Neuronal stem cell (in vitro differentiated cells): ENCODE measurements at regions not wholly inside any gene's neighbourhood (a gene's known extent, or its start where the extent isn't known, plus 50 kb on each side); places are given as distances from the start of the nearest gene placed in this dataset.

Experiments used
- DNase-seq: peaks from one replicate; pipeline ENCODE4 v3.0.0-alpha.2; 2013; ENCODE audit warnings: low spot score
- H2AFZ ChIP-seq: one replicate; pipeline ENCODE4 v1.6.1; 2013; ENCODE audit warnings: mild to moderate bottlenecking, low read length, inconsistent platforms
- H2AK5ac ChIP-seq: 2 replicates; pipeline ENCODE4 v1.6.1; 2013; ENCODE audit warnings: low read depth, mild to moderate bottlenecking, inconsistent platforms, low read length, moderate library complexity, mixed read lengths
- H2BK120ac ChIP-seq: 2 replicates; pipeline ENCODE4 v1.6.1; 2013; ENCODE audit warnings: low read depth, mild to moderate bottlenecking, inconsistent platforms, low read length, moderate library complexity, mixed read lengths
- H2BK12ac ChIP-seq: one replicate; pipeline ENCODE4 v1.6.1; 2013; ENCODE audit warnings: low read length, inconsistent platforms
- H2BK15ac ChIP-seq: 2 replicates; pipeline ENCODE4 v1.6.1; 2013; ENCODE audit warnings: mild to moderate bottlenecking, low read length, inconsistent platforms, mixed read lengths
- H2BK5ac ChIP-seq: one replicate; pipeline ENCODE4 v1.6.1; 2013; ENCODE audit warnings: inconsistent platforms, mild to moderate bottlenecking, low read length, moderate library complexity
- H3K14ac ChIP-seq: one replicate; pipeline ENCODE4 v1.6.1; 2013; ENCODE audit warnings: low read length, inconsistent platforms
- H3K18ac ChIP-seq: 2 replicates; pipeline ENCODE4 v1.6.1; 2013; ENCODE audit warnings: low read length, inconsistent platforms
- H3K23ac ChIP-seq: 2 replicates; pipeline ENCODE4 v1.6.1; 2013; ENCODE audit warnings: low read depth, mild to moderate bottlenecking, mixed read lengths, low read length, inconsistent platforms; ENCODE audit not compliant: poor library complexity
- H3K27ac ChIP-seq: replicated peaks from 3 replicates; pipeline ENCODE4 v1.5.1; 2013; ENCODE audit warnings: low read length, inconsistent platforms
- H3K27me3 ChIP-seq, 3 experiments: 2 replicates each; pipeline ENCODE4 v1.6.1; 2013; ENCODE audit warnings: low read length in 3 of 3, mild to moderate bottlenecking in 2 of 3, inconsistent platforms in 1 of 3, low read depth in 1 of 3, mixed read lengths in 1 of 3, moderate library complexity in 1 of 3; ENCODE audit not compliant: control insufficient read depth in 3 of 3, insufficient read depth in 3 of 3
- H3K36me3 ChIP-seq, 2 donors: replicated peaks in 1 of 2; 2 replicates each; pipeline ENCODE4 v1.6.1; 2013; ENCODE audit warnings: low read length in 2 of 2; ENCODE audit not compliant: control insufficient read depth in 2 of 2, insufficient read depth in 2 of 2
- H3K4ac ChIP-seq: 2 replicates; pipeline ENCODE4 v1.6.1; 2013; ENCODE audit warnings: inconsistent platforms, mild to moderate bottlenecking, low read length, moderate library complexity
- H3K4me1 ChIP-seq, 2 donors: 1 replicate in 1 of 2; 2 replicates in 1 of 2; pipeline ENCODE4 v1.6.1; 2013; ENCODE audit warnings: low read length in 2 of 2, low read depth in 1 of 2; ENCODE audit not compliant: control insufficient read depth in 2 of 2, insufficient read depth in 1 of 2
- H3K4me2 ChIP-seq: one replicate; pipeline ENCODE4 v1.6.1; 2013; ENCODE audit warnings: mild to moderate bottlenecking, low read length, inconsistent platforms; ENCODE audit not compliant: insufficient read depth, poor library complexity, severe bottlenecking
- H3K4me3 ChIP-seq, 2 donors: 2 replicates each; pipeline ENCODE4 v1.5.1; 2013; ENCODE audit warnings: low read length in 2 of 2, mild to moderate bottlenecking in 2 of 2, inconsistent platforms in 1 of 2, moderate library complexity in 1 of 2
- H3K79me1 ChIP-seq: one replicate; pipeline ENCODE4 v1.6.1; 2013; ENCODE audit warnings: low read depth, mild to moderate bottlenecking, inconsistent platforms, low read length, moderate library complexity
- H3K9ac ChIP-seq: one replicate; pipeline ENCODE4 v1.6.1; 2013; ENCODE audit warnings: mild to moderate bottlenecking, low read depth, low read length, inconsistent platforms; ENCODE audit not compliant: poor library complexity
- H3K9me3 ChIP-seq, 2 donors: replicated peaks in 1 of 2; 2 replicates each; pipeline versions ENCODE3 to v1.6.1; 2013; ENCODE audit warnings: low read length in 2 of 2, mild to moderate bottlenecking in 2 of 2, inconsistent platforms in 1 of 2, low read depth in 1 of 2, mixed read lengths in 1 of 2, moderate library complexity in 1 of 2; ENCODE audit not compliant: control insufficient read depth in 2 of 2, insufficient read depth in 1 of 2
- H4K8ac ChIP-seq: one replicate; pipeline ENCODE4 v1.6.1; 2013; ENCODE audit warnings: low read depth, mild to moderate bottlenecking, inconsistent platforms, low read length, moderate library complexity
- H4K91ac ChIP-seq: one replicate; pipeline ENCODE4 v1.6.1; 2013; ENCODE audit warnings: low read length, low read depth, mild to moderate bottlenecking, inconsistent platforms; ENCODE audit not compliant: poor library complexity
- WGBS, 2 donors: extraction: QIAGEN DNeasy Blood & Tissue Kit; methylation state at CpG; one replicate each; pipeline ENCODE4 v1.1.7; 2013; ENCODE audit warnings: missing lambda C conversion rate in 2 of 2, mixed read lengths in 1 of 2; ENCODE audit not compliant: insufficient read length in 2 of 2, insufficient replicate concordance in 1 of 2; ENCODE audit errors: extremely low coverage in 2 of 2; 5-methylcytosine and 5-hydroxymethylcytosine counted together

GRCh38 chr6:21780679-21781078, 187.1 kb downstream of the SOX4 start:
- Histone ChIP-seq H3K4me2 (no peak overlapping the region), H2AK5ac (no peak overlapping the region), H2BK12ac (no peak overlapping the region), H3K9me3 (peaks cover 0 to 3% of the 10 kb centered on the region in 2 donors), H3K9ac (no peak overlapping the region), H3K4me3 (no peak overlapping the region), H2AFZ (no peak overlapping the region), H2BK5ac (no peak overlapping the region), H4K8ac (no peak overlapping the region), H4K91ac (no peak overlapping the region), H3K14ac (no peak overlapping the region), H3K23ac (no peak overlapping the region), H3K4me1 (peaks cover 14 to 16% of the 10 kb centered on the region in 2 donors), H2BK120ac (no peak overlapping the region), H3K4ac (no peak overlapping the region), H3K27me3 (no peaks in the 10 kb centered on the region), H3K36me3 (peaks cover 0 to 47% of the 10 kb centered on the region in 2 donors), H2BK15ac (no peak overlapping the region), H3K27ac (no peak overlapping the region), H3K79me1 (peaks cover 2% of the 10 kb centered on the region), H3K18ac (no peak overlapping the region)
- WGBS, 2 donors: no CpG with 5 or more reads among the region's 5 CpGs
- no peak for DNase-seq

- Histone ChIP-seq H2BK120ac (no peak overlapping the region), H3K27me3 (no peaks in the 10 kb centered on the region), H4K8ac (no peak overlapping the region), H3K36me3 (peaks cover 0 to 48% of the 10 kb centered on the region in 2 donors), H2BK5ac (no peak overlapping the region), H3K23ac (no peak overlapping the region), H3K4me3 (no peak overlapping the region), H2AFZ (no peak overlapping the region), H2AK5ac (no peak overlapping the region), H3K4ac (no peak overlapping the region), H4K91ac (no peak overlapping the region), H3K9me3 (peaks cover 0 to 3% of the 10 kb centered on the region in 2 donors), H3K79me1 (no peaks in the 10 kb centered on the region), H3K14ac (no peak overlapping the region), H3K27ac (no peak overlapping the region), H3K4me2 (no peak overlapping the region), H3K9ac (no peak overlapping the region), H3K4me1 (peaks cover 14 to 16% of the 10 kb centered on the region in 2 donors), H2BK12ac (no peak overlapping the region), H2BK15ac (no peak overlapping the region), H3K18ac (no peak overlapping the region)
- no CpG with 5 or more reads among the region's 3 CpGs for WGBS, 2 donors
- peak; percentile 38 for DNase-seq
Measured at GRCh38 chr6:21781128-21781527, 187.6 kb downstream of the SOX4 start.

GRCh38 chr6:21785164-21785563, 191.6 kb downstream of the SOX4 start:
- H2BK120ac ChIP-seq: no peak overlapping the region
- no CpG with 5 or more reads among the region's 1 CpG for WGBS, 2 donors
- no peak overlapping the region for H3K4me2 ChIP-seq
- H3K23ac ChIP-seq: no peak overlapping the region
- no peaks in the 10 kb centered on the region for H3K79me1 ChIP-seq
- no peak overlapping the region for H2AFZ ChIP-seq
- H2BK12ac ChIP-seq: no peak overlapping the region
- no peak overlapping the region for H4K8ac ChIP-seq
- no peak overlapping the region for H4K91ac ChIP-seq
- H2BK15ac ChIP-seq: no peak overlapping the region
- no peak for DNase-seq
- no peak overlapping the region for H3K27ac ChIP-seq
- no peak overlapping the region for H2AK5ac ChIP-seq
- no peak overlapping the region for H3K4ac ChIP-seq
- peaks cover 0 to 45% of the 10 kb centered on the region in 2 donors for H3K36me3 ChIP-seq
- peaks cover 10 to 16% of the 10 kb centered on the region in 2 donors for H3K4me1 ChIP-seq
- no peak overlapping the region for H3K14ac ChIP-seq
- no peaks in the 10 kb centered on the region for H3K27me3 ChIP-seq
- H3K18ac ChIP-seq: no peak overlapping the region
- H3K4me3 ChIP-seq: no peak overlapping the region
- H3K9me3 ChIP-seq: peaks cover 0 to 5% of the 10 kb centered on the region in 2 donors
- no peak overlapping the region for H2BK5ac ChIP-seq
- no peak overlapping the region for H3K9ac ChIP-seq

GRCh38 chr6:21791056-21791455, 197.5 kb downstream of the SOX4 start:
- no peak overlapping the region for H3K18ac ChIP-seq
- H2BK15ac ChIP-seq: no peak overlapping the region

More at GRCh38 chr6:21791056-21791455, 197.5 kb downstream of the SOX4 start:
- Histone ChIP-seq H3K9ac (no peak overlapping the region), H4K91ac (no peak overlapping the region), H3K4me1 (no peaks in the 10 kb centered on the region), H2BK12ac (no peak overlapping the region), H2AK5ac (no peak overlapping the region), H3K27ac (no peak overlapping the region), H3K4me3 (no peak overlapping the region), H3K36me3 (peaks cover 2 to 53% of the 10 kb centered on the region in 2 donors), H3K9me3 (peaks cover 2 to 11% of the 10 kb centered on the region in 2 donors), H3K79me1 (no peaks in the 10 kb centered on the region), H2BK120ac (no peak overlapping the region), H2BK5ac (no peak overlapping the region), H4K8ac (no peak overlapping the region), H3K4ac (no peak overlapping the region), H3K23ac (no peak overlapping the region), H3K27me3 (no peaks in the 10 kb centered on the region), H2AFZ (no peak overlapping the region), H3K14ac (no peak overlapping the region), H3K4me2 (no peak overlapping the region)
- WGBS, 2 donors: no CpG with 5 or more reads among the region's 3 CpGs
- no peak for DNase-seq
